GM23338 (cell line): ENCODE measurements at regions not wholly inside any gene's neighbourhood (a gene's known extent, or its start where the extent isn't known, plus 50 kb on each side); places are given as distances from the start of the nearest gene placed in this dataset.

Experiments
- ATAC-seq: fragments of 200-7000 bp; cut with Tn5 transposase; 3 replicates; pipeline ENCODE4 v1.9.1; 2020
- DNase-seq: peaks from one replicate; pipeline ENCODE4 v3.0.0-alpha.2; 2015; ENCODE audit warnings: low spot score
- H2AFZ ChIP-seq: fragments of 200-600 bp; sonication (generic); 2 replicates; pipeline ENCODE4 v1.8.0; 2016; ENCODE audit warnings: antibody characterized with exemption, mild to moderate bottlenecking, moderate library complexity
- H3F3A ChIP-seq: fragments of 200-600 bp; sonication (generic); replicated peaks from 2 replicates; pipeline ENCODE4 v1.8.0; 2017; ENCODE audit warnings: antibody characterized with exemption, mixed run types, low read depth
- H3K27ac ChIP-seq: fragments of 200-600 bp; sonication (generic); 2 replicates; pipeline ENCODE4 v1.6.1; 2016; ENCODE audit warnings: low read depth
- H3K27me3 ChIP-seq: fragments of 200-600 bp; sonication (generic); 2 replicates; pipeline ENCODE4 v1.8.0; 2016; ENCODE audit warnings: mild to moderate bottlenecking, mixed run types, moderate library complexity; ENCODE audit not compliant: insufficient read depth
- H3K36me3 ChIP-seq: fragments of 200-600 bp; sonication (generic); 2 replicates; pipeline ENCODE4 v1.8.0; 2016; ENCODE audit warnings: mild to moderate bottlenecking; ENCODE audit not compliant: insufficient read depth
- H3K4me1 ChIP-seq: fragments of 200-600 bp; sonication (generic); 2 replicates; pipeline ENCODE4 v1.8.0; 2016; ENCODE audit warnings: mild to moderate bottlenecking, moderate library complexity; ENCODE audit not compliant: insufficient read depth
- H3K4me2 ChIP-seq: fragments of 200-600 bp; sonication (generic); 2 replicates; pipeline ENCODE4 v1.7.1; 2017; ENCODE audit warnings: mixed run types
- H3K4me3 ChIP-seq: fragments of 200-600 bp; sonication (generic); 2 replicates; pipeline ENCODE4 v1.6.1; 2016; ENCODE audit warnings: mixed run types
- H3K79me2 ChIP-seq: fragments of 200-600 bp; sonication (generic); replicated peaks from 2 replicates; pipeline ENCODE4 v1.8.0; 2017; ENCODE audit warnings: mild to moderate bottlenecking; ENCODE audit not compliant: insufficient read depth
- H3K9me2 ChIP-seq: fragments of 200-600 bp; sonication (generic); 2 replicates; pipeline ENCODE4 v1.8.0; 2017; ENCODE audit not compliant: insufficient read depth
- H4K20me1 ChIP-seq: fragments of 200-600 bp; sonication (generic); replicated peaks from 2 replicates; pipeline ENCODE4 v1.8.0; 2017; ENCODE audit warnings: mild to moderate bottlenecking; ENCODE audit not compliant: insufficient read depth
- H3K27ac Mint-ChIP-seq: 2 replicates; pipeline ENCODE4 v1.8.0; 2020; ENCODE audit warnings: inconsistent platforms, mild to moderate bottlenecking, moderate library complexity, mixed read lengths
- H3K27me3 Mint-ChIP-seq: 3 replicates; pipeline ENCODE4 v1.8.0; 2022; ENCODE audit warnings: low read depth, mild to moderate bottlenecking, moderate library complexity, mixed read lengths, inconsistent platforms; ENCODE audit not compliant: insufficient read depth, poor library complexity
- H3K36me3 Mint-ChIP-seq: 3 replicates; pipeline ENCODE4 v1.8.0; 2021; ENCODE audit warnings: low read depth, mild to moderate bottlenecking, inconsistent platforms, moderate library complexity, mixed read lengths
- H3K4me1 Mint-ChIP-seq: 3 replicates; pipeline ENCODE4 v1.8.0; 2020; ENCODE audit warnings: mild to moderate bottlenecking, inconsistent platforms, mixed read lengths
- H3K4me3 Mint-ChIP-seq: 3 replicates; pipeline ENCODE4 v1.8.0; 2021; ENCODE audit warnings: moderate library complexity, mild to moderate bottlenecking, inconsistent platforms, mixed read lengths
- H3K9me3 Mint-ChIP-seq: 3 replicates; pipeline ENCODE4 v1.8.0; 2020; ENCODE audit warnings: moderate library complexity, mild to moderate bottlenecking, inconsistent platforms, mixed read lengths
- CREB1 ChIP-seq: fragments of 250-450 bp; sonication (Bioruptor Pico); IDR thresholded peaks from 2 replicates; pipeline ENCODE4 v1.5.0; 2020; ENCODE audit warnings: low read depth, mild to moderate bottlenecking, moderate library complexity
- ETS1 ChIP-seq: IDR thresholded peaks from 2 replicates; pipeline ENCODE4 v1.6.1; 2016; ENCODE audit warnings: antibody characterized with exemption
- EZH2 ChIP-seq: fragments of 200-600 bp; sonication (generic); IDR thresholded peaks from one replicate; pipeline ENCODE4 v1.8.0; 2017; ENCODE audit warnings: antibody characterized with exemption, mild to moderate bottlenecking, low read depth; ENCODE audit not compliant: unreplicated experiment
- EZH2phosphoT487 ChIP-seq: fragments of 200-600 bp; sonication (generic); IDR thresholded peaks from one replicate; pipeline ENCODE4 v1.8.1; 2018; ENCODE audit warnings: antibody characterized with exemption; ENCODE audit not compliant: unreplicated experiment
- JUNB ChIP-seq: IDR thresholded peaks from one replicate; pipeline ENCODE4 v1.6.1; 2016; ENCODE audit warnings: antibody characterized with exemption; ENCODE audit not compliant: unreplicated experiment
- NANOG ChIP-seq: IDR thresholded peaks from 2 replicates; pipeline ENCODE4 v1.6.1; 2016; ENCODE audit warnings: antibody characterized with exemption, borderline replicate concordance
- POLR2AphosphoS5 ChIP-seq: IDR thresholded peaks from 2 replicates; pipeline ENCODE4 v1.6.1; 2016; ENCODE audit warnings: antibody characterized with exemption, low read depth
- REST ChIP-seq: IDR thresholded peaks from one replicate; pipeline ENCODE4 v1.6.1; 2018; ENCODE audit warnings: antibody characterized with exemption; ENCODE audit not compliant: unreplicated experiment
- STAT1 ChIP-seq: IDR thresholded peaks from one replicate; pipeline ENCODE4 v1.6.1; 2016; ENCODE audit warnings: antibody characterized with exemption; ENCODE audit not compliant: unreplicated experiment
- ZNF331 ChIP-seq: fragments of 250-450 bp; sonication (Bioruptor Pico); IDR thresholded peaks from 2 replicates; pipeline ENCODE4 v1.5.0; 2020; ENCODE audit warnings: low read depth, mild to moderate bottlenecking, moderate library complexity

- TF ChIP-seq EZH2 (no peak), NANOG (no peak), STAT1 (no peak), ZNF331 (no peak), CREB1 (CRISPR knock-in tag) (no peak), REST (no peak), EZH2phosphoT487 (no peak), ETS1 (no peak)
Measured at GRCh38 chr9:29906065-29906464, 2332.8 kb upstream of the C9orf72 start (continued).

- Histone ChIP-seq H3K27ac (no peak overlapping the region), H3K27me3 (no peaks in the 10 kb centered on the region), H3K4me2 (no peak overlapping the region), H3K79me2 (no peaks in the 10 kb centered on the region), H3K4me3 (no peak overlapping the region), H3K36me3 (no peaks in the 10 kb centered on the region), H2AFZ (no peak overlapping the region), H3K4me1 (no peaks in the 10 kb centered on the region), H4K20me1 (no peaks in the 10 kb centered on the region), H3F3A (no peaks in the 10 kb centered on the region), H3K9me2 (no peaks in the 10 kb centered on the region)
- Mint-ChIP-seq H3K27me3 (no peaks in the 10 kb centered on the region), H3K4me1 (no peaks in the 10 kb centered on the region), H3K36me3 (no peaks in the 10 kb centered on the region), H3K9me3 (no peaks in the 10 kb centered on the region), H3K4me3 (no peak overlapping the region), H3K27ac (no peak overlapping the region)
- ATAC-seq (no peak), DNase-seq (no peak)
- no peak for TF ChIP-seq ETS1
- TF ChIP-seq EZH2phosphoT487 = no peak
- TF ChIP-seq STAT1 = no peak
- TF ChIP-seq POLR2AphosphoS5 = no peak
- no peak for TF ChIP-seq ZNF331
- TF ChIP-seq CREB1 (CRISPR knock-in tag) = no peak
- TF ChIP-seq JUNB = no peak
Measured at GRCh38 chr9:29928072-29928471, 2354.8 kb upstream of the C9orf72 start.
